Upper lobe of left lung (tissue), 4 donors: ENCODE measurements at regions not wholly inside any gene's neighbourhood (a gene's known extent, or its start where the extent isn't known, plus 50 kb on each side); places are given as distances from the start of the nearest gene placed in this dataset.

Experiments
- EP300 ChIP-seq, 4 donors: sonication (generic); formaldehyde crosslinking; IDR thresholded peaks; one replicate each; pipeline ENCODE4 v1.5.1; 2017; ENCODE audit warnings: antibody characterized with exemption in 4 of 4, control low read depth in 2 of 4
- TF ChIP-seq, protein P1 (sequence below), 6 experiments: fragments of 450-650 bp in 4 of 6; fragments of 200-600 bp in 2 of 6; sonication (generic) in 2 of 6; IDR thresholded peaks; one replicate each; pipeline ENCODE4 v1.5.1; 2016 to 2019; ENCODE audit warnings: antibody characterized with exemption in 6 of 6

DNA sequence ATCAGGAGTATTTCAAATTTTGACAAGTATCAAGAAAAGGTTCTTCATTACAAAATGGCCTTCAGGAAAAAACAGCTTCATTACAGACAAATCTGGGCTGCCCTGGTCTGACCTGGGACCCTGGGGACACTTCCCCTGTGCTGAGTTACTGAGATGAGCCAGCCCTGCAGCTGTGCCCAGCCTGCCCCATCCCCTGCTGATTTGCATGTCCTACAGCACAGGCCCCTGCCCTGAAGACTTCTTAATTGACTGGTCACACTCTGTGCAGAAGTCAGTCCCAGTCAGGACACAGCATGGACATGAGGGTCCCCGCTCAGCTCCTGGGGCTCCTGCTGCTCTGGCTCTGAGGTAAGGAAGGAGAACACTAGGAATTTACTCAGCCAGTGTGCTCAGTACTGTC lies 235.1 kb downstream of the ANKRD36B start:
- TF ChIP-seq, protein P1, sequence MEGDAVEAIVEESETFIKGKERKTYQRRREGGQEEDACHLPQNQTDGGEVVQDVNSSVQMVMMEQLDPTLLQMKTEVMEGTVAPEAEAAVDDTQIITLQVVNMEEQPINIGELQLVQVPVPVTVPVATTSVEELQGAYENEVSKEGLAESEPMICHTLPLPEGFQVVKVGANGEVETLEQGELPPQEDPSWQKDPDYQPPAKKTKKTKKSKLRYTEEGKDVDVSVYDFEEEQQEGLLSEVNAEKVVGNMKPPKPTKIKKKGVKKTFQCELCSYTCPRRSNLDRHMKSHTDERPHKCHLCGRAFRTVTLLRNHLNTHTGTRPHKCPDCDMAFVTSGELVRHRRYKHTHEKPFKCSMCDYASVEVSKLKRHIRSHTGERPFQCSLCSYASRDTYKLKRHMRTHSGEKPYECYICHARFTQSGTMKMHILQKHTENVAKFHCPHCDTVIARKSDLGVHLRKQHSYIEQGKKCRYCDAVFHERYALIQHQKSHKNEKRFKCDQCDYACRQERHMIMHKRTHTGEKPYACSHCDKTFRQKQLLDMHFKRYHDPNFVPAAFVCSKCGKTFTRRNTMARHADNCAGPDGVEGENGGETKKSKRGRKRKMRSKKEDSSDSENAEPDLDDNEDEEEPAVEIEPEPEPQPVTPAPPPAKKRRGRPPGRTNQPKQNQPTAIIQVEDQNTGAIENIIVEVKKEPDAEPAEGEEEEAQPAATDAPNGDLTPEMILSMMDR (IDR thresholded peaks at IDR 0.05), result no peak
- no peak for TF ChIP-seq EP300 (IDR thresholded peaks at IDR 0.05)
